ENCODE measurements at regions not wholly inside any gene's neighbourhood (a gene's known extent, or its start where the extent isn't known, plus 50 kb on each side); places are given as distances from the start of the nearest gene placed in this dataset.

GRCh38 chr5:128825826-128826225 lies 139.5 kb upstream of the SLC27A6 start:
- TF ChIP-seq EZH2 (IDR thresholded peaks at IDR 0.05; ENCODE audit: borderline replicate concordance, low read depth, low read length, severe bottlenecking) (no peak), CTCF (IDR thresholded peaks at IDR 0.05; ENCODE audit: borderline replicate concordance, extremely low read depth, low read length, poor library complexity, severe bottlenecking) (no peak)
- Histone ChIP-seq H2AFZ (ENCODE audit: low read depth, low read length) (no peak overlapping the region), H3K4me2 (ENCODE audit: insufficient read depth, low read length) (no peak overlapping the region), H3K9me3 (ENCODE audit: insufficient read depth, low read length, severe bottlenecking) (no peaks in the 10 kb centered on the region), H3K4me1 (ENCODE audit: insufficient read depth, low read length) (no peaks in the 10 kb centered on the region), H3K27ac (ENCODE audit: low read length) (no peak overlapping the region), H3K9ac (ENCODE audit: low read depth, low read length) (no peak overlapping the region), H3K36me3 (ENCODE audit: insufficient read depth, low read length) (no peaks in the 10 kb centered on the region), H4K20me1 (ENCODE audit: insufficient read depth, low read length) (no peaks in the 10 kb centered on the region), H3K4me3 (ENCODE audit: low read depth in 1 of 2, low read length in 2 of 2) (no peak overlapping the region), H3K27me3 (ENCODE audit: insufficient read depth, low read length, poor library complexity) (no peaks in the 10 kb centered on the region), H3K79me2 (ENCODE audit: insufficient read depth, low read length) (no peaks in the 10 kb centered on the region)
- ATAC-seq (ENCODE audit: insufficient read depth, low read depth) (no peak), DNase-seq (no peak)

- no peak for ATAC-seq (ENCODE audit: insufficient read depth, low read depth)
Measured at GRCh38 chr5:128826275-128826674, 139.0 kb upstream of the SLC27A6 start.

GRCh38 chr5:128836571-128836970 lies 128.7 kb upstream of the SLC27A6 start:
- DNase-seq, result no peak

More at GRCh38 chr5:128826275-128826674, 139.0 kb upstream of the SLC27A6 start:
- Histone ChIP-seq H3K79me2 (ENCODE audit: insufficient read depth, low read length) (no peaks in the 10 kb centered on the region), H3K4me3 (ENCODE audit: low read depth in 1 of 2, low read length in 2 of 2) (no peak overlapping the region), H3K9ac (ENCODE audit: low read depth, low read length) (no peak overlapping the region), H3K27ac (ENCODE audit: low read length) (no peak overlapping the region), H3K9me3 (ENCODE audit: insufficient read depth, low read length, severe bottlenecking) (no peaks in the 10 kb centered on the region), H3K27me3 (ENCODE audit: insufficient read depth, low read length, poor library complexity) (no peaks in the 10 kb centered on the region), H3K4me2 (ENCODE audit: insufficient read depth, low read length) (no peak overlapping the region), H3K36me3 (ENCODE audit: insufficient read depth, low read length) (no peaks in the 10 kb centered on the region), H3K4me1 (ENCODE audit: insufficient read depth, low read length) (no peaks in the 10 kb centered on the region), H2AFZ (ENCODE audit: low read depth, low read length) (no peak overlapping the region), H4K20me1 (ENCODE audit: insufficient read depth, low read length) (no peaks in the 10 kb centered on the region)
- TF ChIP-seq EZH2 (IDR thresholded peaks at IDR 0.05; ENCODE audit: borderline replicate concordance, low read depth, low read length, severe bottlenecking), result no peak
- TF ChIP-seq CTCF (IDR thresholded peaks at IDR 0.05; ENCODE audit: borderline replicate concordance, extremely low read depth, low read length, poor library complexity, severe bottlenecking), result no peak
- DNase-seq, result no peak

More at GRCh38 chr5:128836571-128836970, 128.7 kb upstream of the SLC27A6 start:
- H4K20me1 ChIP-seq (ENCODE audit: insufficient read depth, low read length), result no peaks in the 10 kb centered on the region
- H3K9me3 ChIP-seq (ENCODE audit: insufficient read depth, low read length, severe bottlenecking), result no peaks in the 10 kb centered on the region
- no peak for TF ChIP-seq CTCF (IDR thresholded peaks at IDR 0.05; ENCODE audit: borderline replicate concordance, extremely low read depth, low read length, poor library complexity, severe bottlenecking)
- TF ChIP-seq EZH2 (IDR thresholded peaks at IDR 0.05; ENCODE audit: borderline replicate concordance, low read depth, low read length, severe bottlenecking), result no peak
- H2AFZ ChIP-seq (ENCODE audit: low read depth, low read length), result no peak overlapping the region
- H3K79me2 ChIP-seq (ENCODE audit: insufficient read depth, low read length), result no peaks in the 10 kb centered on the region
- H3K36me3 ChIP-seq (ENCODE audit: insufficient read depth, low read length), result no peaks in the 10 kb centered on the region
- H3K4me3 ChIP-seq (ENCODE audit: low read depth in 1 of 2, low read length in 2 of 2), result no peak overlapping the region
- H3K27ac ChIP-seq (ENCODE audit: low read length), result no peak overlapping the region
- no peaks in the 10 kb centered on the region for H3K27me3 ChIP-seq (ENCODE audit: insufficient read depth, low read length, poor library complexity)
- ATAC-seq (ENCODE audit: insufficient read depth, low read depth), result no peak
- no peak overlapping the region for H3K4me2 ChIP-seq (ENCODE audit: insufficient read depth, low read length)
- no peaks in the 10 kb centered on the region for H3K4me1 ChIP-seq (ENCODE audit: insufficient read depth, low read length)
- H3K9ac ChIP-seq (ENCODE audit: low read depth, low read length), result no peak overlapping the region
